Heart left ventricle (tissue), 16 donors: ENCODE measurements at regions not wholly inside any gene's neighbourhood (a gene's known extent, or its start where the extent isn't known, plus 50 kb on each side); places are given as distances from the start of the nearest gene placed in this dataset.
A peak's percentile ranks its signal among the peaks of the same experiment; 100 is the strongest.

ENCODE experiments used
- ATAC-seq, 4 donors: fragments of 200-7000 bp; cut with Tn5 transposase; one replicate each; pipeline ENCODE4 v1.9.1; 2020 to 2022; ENCODE audit warnings: moderate library complexity in 4 of 4, mild to moderate bottlenecking in 3 of 4, moderate number of reproducible peaks in 1 of 4
- DNase-seq, 5 donors: peaks; one replicate each; pipeline ENCODE4 v3.0.0-alpha.2; 2020
- H3K27ac ChIP-seq, 12 donors: fragments of 200-600 bp; sonication (generic) in 4 of 12; one replicate each; pipeline versions ENCODE4 v1.5.0 to v1.8.0; 2016 to 2022; ENCODE audit warnings: mild to moderate bottlenecking in 2 of 12
- H3K27me3 ChIP-seq, 9 donors: fragments of 200-600 bp; sonication (generic) in 2 of 9; one replicate each; pipeline versions ENCODE4 v1.5.1 to v1.8.0; 2016 to 2022; ENCODE audit warnings: mild to moderate bottlenecking in 3 of 9
- H3K36me3 ChIP-seq, 9 donors: fragments of 200-600 bp; sonication (generic) in 2 of 9; one replicate each; pipeline versions ENCODE4 v1.5.0 to v1.8.0; 2018 to 2022; ENCODE audit warnings: mild to moderate bottlenecking in 2 of 9
- H3K4me1 ChIP-seq, 12 donors: fragments of 200-600 bp; sonication (generic) in 4 of 12; one replicate each; pipeline versions ENCODE4 v1.5.0 to v1.8.0; 2016 to 2022; ENCODE audit warnings: mild to moderate bottlenecking in 3 of 12
- H3K4me3 ChIP-seq, 12 donors: fragments of 200-600 bp; sonication (generic) in 4 of 12; one replicate each; pipeline versions ENCODE4 v1.5.0 to v1.8.0; 2017 to 2022; ENCODE audit warnings: mild to moderate bottlenecking in 9 of 12, moderate library complexity in 4 of 12
- H3K9me3 ChIP-seq, 12 donors: fragments of 200-600 bp; sonication (generic) in 4 of 12; one replicate each; pipeline versions ENCODE4 v1.5.0 to v1.8.0; 2016 to 2022; ENCODE audit warnings: mild to moderate bottlenecking in 1 of 12
- POLR2A ChIP-seq, 2 donors: fragments of 450-650 bp; IDR thresholded peaks; one replicate each; pipeline ENCODE4 v1.6.1; 2017; ENCODE audit warnings: antibody characterized with exemption in 2 of 2, mild to moderate bottlenecking in 2 of 2, moderate library complexity in 2 of 2
- WGBS, 4 donors: extraction: QIAGEN DNeasy Blood & Tissue Kit in 2 of 4; methylation state at CpG; one replicate each; pipeline versions ENCODE4 v1.1.5 to v1.1.7; 2013 to 2018; 5-methylcytosine and 5-hydroxymethylcytosine counted together
- intact Hi-C, 10 donors: fragments of 100-400 bp; cut with DNase I; formaldehyde crosslinking; loops; one replicate each; pipeline versions ENCODE4 v1.11.1 to v1.14.2; 2022
- TF ChIP-seq, protein P1 (sequence below), 12 donors: fragments of 200-600 bp; sonication (generic) in 4 of 12; IDR thresholded peaks; one replicate each; pipeline versions ENCODE4 v1.5.0 to v1.8.0; 2018 to 2022; ENCODE audit warnings: antibody characterized with exemption in 12 of 12, mild to moderate bottlenecking in 5 of 12
- donor health status: ischemic (EF 13 %, LVEDD 7.1; RV severe dilation, severe dysfunction).
- donor health status: healthy with polysubstance abuse.
- donor health status: DM: no; HTN: yes; CAD: no.
- donor health status: DM: no; HTN: no; CAD: no.
- donor health status: ischemic (EF 25% LVEDD 6.9; RV normal size, moderate dysfunction).
- donor health status: ischemic (EF 25% LVEDD 5.7; RV mildly dilated, moderate dysfunction).
- donor health status: healthy.
- donor health status: DM: yes; HTN: yes; CAD: no.
- donor health status: ischemic (EF 35%, LVEDD 5.7; RV mildly dilated, moderate dysfunction).
- donor health status: nonischemic (EF 11% LVEDD 7.7; RV severe dilation, severe dysfunction).
- donor health status: DM: yes; HTN: yes; CAD: no.
- donor health status: PGD.
- donor health status: ischemic (EF 29% LVEDD 5.4; RV normal size, mild dysfunction).
- donor health status: nonischemic (EF 23%, LVEDD 6.1; RV moderate dilation, normal function).

- Histone ChIP-seq H3K9me3 (no peaks in the 10 kb centered on the region), H3K4me3 (no peak overlapping the region), H3K36me3 (no peaks in the 10 kb centered on the region), H3K4me1 (peaks cover 0 to 42% (median 0%) of the 10 kb centered on the region in 12 donors), H3K27me3 (no peaks in the 10 kb centered on the region), H3K27ac (no peak overlapping the region)
- WGBS, 4 donors: 86 to 93% (median 91%) methylated on average over 3 of the region's 3 CpGs
- ATAC-seq (no peak), DNase-seq (no peak)
- TF ChIP-seq POLR2A (IDR thresholded peaks at IDR 0.05): no peak
- TF ChIP-seq, protein P1, sequence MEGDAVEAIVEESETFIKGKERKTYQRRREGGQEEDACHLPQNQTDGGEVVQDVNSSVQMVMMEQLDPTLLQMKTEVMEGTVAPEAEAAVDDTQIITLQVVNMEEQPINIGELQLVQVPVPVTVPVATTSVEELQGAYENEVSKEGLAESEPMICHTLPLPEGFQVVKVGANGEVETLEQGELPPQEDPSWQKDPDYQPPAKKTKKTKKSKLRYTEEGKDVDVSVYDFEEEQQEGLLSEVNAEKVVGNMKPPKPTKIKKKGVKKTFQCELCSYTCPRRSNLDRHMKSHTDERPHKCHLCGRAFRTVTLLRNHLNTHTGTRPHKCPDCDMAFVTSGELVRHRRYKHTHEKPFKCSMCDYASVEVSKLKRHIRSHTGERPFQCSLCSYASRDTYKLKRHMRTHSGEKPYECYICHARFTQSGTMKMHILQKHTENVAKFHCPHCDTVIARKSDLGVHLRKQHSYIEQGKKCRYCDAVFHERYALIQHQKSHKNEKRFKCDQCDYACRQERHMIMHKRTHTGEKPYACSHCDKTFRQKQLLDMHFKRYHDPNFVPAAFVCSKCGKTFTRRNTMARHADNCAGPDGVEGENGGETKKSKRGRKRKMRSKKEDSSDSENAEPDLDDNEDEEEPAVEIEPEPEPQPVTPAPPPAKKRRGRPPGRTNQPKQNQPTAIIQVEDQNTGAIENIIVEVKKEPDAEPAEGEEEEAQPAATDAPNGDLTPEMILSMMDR (IDR thresholded peaks at IDR 0.05): no peak
- intact Hi-C loops: no loop called here
Measured at GRCh38 chr6:25168637-25169036, 110.5 kb upstream of the CARMIL1 start.

GRCh38 chr6:25169553-25169952 is 109.6 kb upstream of the CARMIL1 start:
- no peak for ATAC-seq
- TF ChIP-seq, protein P1 (IDR thresholded peaks at IDR 0.05): no peak
- TF ChIP-seq POLR2A (IDR thresholded peaks at IDR 0.05): no peak
- Histone ChIP-seq H3K27ac (peak overlapping the region in 1 of 12 donors; percentile 37), H3K27me3 (no peaks in the 10 kb centered on the region), H3K36me3 (no peaks in the 10 kb centered on the region), H3K9me3 (no peaks in the 10 kb centered on the region), H3K4me1 (peaks cover 0 to 48% (median 0%) of the 10 kb centered on the region in 12 donors), H3K4me3 (no peak overlapping the region)
- DNase-seq: no peak
- intact Hi-C loops: no loop called here

GRCh38 chr6:25169961-25170360 is 109.2 kb upstream of the CARMIL1 start:
- WGBS, 4 donors: 89 to 92% (median 90%) methylated on average over 7 of the region's 7 CpGs
- Histone ChIP-seq H3K27ac (peak overlapping the region in 1 of 12 donors; percentile 37), H3K9me3 (no peaks in the 10 kb centered on the region), H3K36me3 (no peaks in the 10 kb centered on the region), H3K4me1 (peaks cover 0 to 52% (median 0%) of the 10 kb centered on the region in 12 donors), H3K4me3 (no peak overlapping the region), H3K27me3 (no peaks in the 10 kb centered on the region)
- intact Hi-C loops: loop anchor here in 1 of 10 donors (10.0 kb wide), 1 partner anchor 85 kb away; no protein-coding TSS in a partner anchor
- DNase-seq (no peak), ATAC-seq (no peak)
- TF ChIP-seq, protein P1 (IDR thresholded peaks at IDR 0.05): no peak
- TF ChIP-seq POLR2A (IDR thresholded peaks at IDR 0.05): no peak

GRCh38 chr6:25170640-25171039 is 108.5 kb upstream of the CARMIL1 start:
- no peaks in the 10 kb centered on the region for H3K36me3 ChIP-seq
- TF ChIP-seq POLR2A (IDR thresholded peaks at IDR 0.05): no peak
- TF ChIP-seq, protein P1 (IDR thresholded peaks at IDR 0.05): no peak
- peaks cover 0 to 56% (median 0%) of the 10 kb centered on the region in 12 donors for H3K4me1 ChIP-seq
- no peaks in the 10 kb centered on the region for H3K9me3 ChIP-seq
- DNase-seq (no peak), ATAC-seq (no peak)
- no peaks in the 10 kb centered on the region for H3K27me3 ChIP-seq
- intact Hi-C loops: loop anchor here in 1 of 10 donors (10.0 kb wide), 1 partner anchor 86 kb away; no protein-coding TSS in a partner anchor
- H3K4me3 ChIP-seq: no peak overlapping the region
- H3K27ac ChIP-seq: peak overlapping the region in 1 of 12 donors; percentile 15
